ENCODE measurements at regions not wholly inside any gene's neighbourhood (a gene's known extent, or its start where the extent isn't known, plus 50 kb on each side); places are given as distances from the start of the nearest gene placed in this dataset.

DNA sequence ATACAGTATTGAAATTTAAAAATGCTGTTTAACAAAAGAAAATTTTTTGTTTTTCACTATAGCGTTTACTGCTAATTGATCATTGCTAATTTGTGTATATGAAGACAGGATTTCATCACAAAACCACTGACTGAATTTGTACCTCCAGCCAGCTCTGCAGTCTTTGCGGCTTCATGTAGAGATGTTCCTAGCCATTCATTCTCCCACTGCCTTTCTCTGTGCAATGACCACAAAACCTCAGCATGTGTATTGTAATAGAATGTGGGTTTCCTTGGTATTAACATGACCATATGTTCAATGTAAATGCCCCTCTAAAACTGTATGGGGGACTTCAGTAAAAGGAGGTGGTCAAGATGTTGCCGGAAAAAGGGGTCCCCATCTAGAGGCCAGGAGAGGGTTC lies 81.1 kb upstream of the STEAP1B start:
- no peak overlapping the region for H3K9ac ChIP-seq (ENCODE audit: low read depth in 1 of 2, low read length in 2 of 2)
- WGBS: 85% methylated on average over 3 of the region's 3 CpGs
- no peak for DNase-seq (ENCODE audit: low spot score)
- H3K27ac ChIP-seq (ENCODE audit: low read depth in 1 of 2, low read length in 2 of 2): no peak overlapping the region
- H3K4me3 ChIP-seq (ENCODE audit: low read depth in 1 of 3, low read length in 3 of 3): no peak overlapping the region
- H3K9me3 ChIP-seq (ENCODE audit: control insufficient read depth in 4 of 4, low read length in 3 of 4): no peaks in the 10 kb centered on the region
- H3K36me3 ChIP-seq (ENCODE audit: control insufficient read depth in 4 of 4, insufficient read depth in 3 of 4, low read depth in 1 of 4, low read length in 3 of 4): no peaks in the 10 kb centered on the region
- no peak for TF ChIP-seq NR2F2 (IDR thresholded peaks at IDR 0.05)
- TF ChIP-seq HNF4A (conservative IDR thresholded peaks at IDR 0.05): no peak
- no peak for TF ChIP-seq JUND (IDR thresholded peaks at IDR 0.05)
- TF ChIP-seq, protein P1, sequence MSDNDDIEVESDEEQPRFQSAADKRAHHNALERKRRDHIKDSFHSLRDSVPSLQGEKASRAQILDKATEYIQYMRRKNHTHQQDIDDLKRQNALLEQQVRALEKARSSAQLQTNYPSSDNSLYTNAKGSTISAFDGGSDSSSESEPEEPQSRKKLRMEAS (IDR thresholded peaks at IDR 0.05): no peak
- no peak for TF ChIP-seq RXRA (IDR thresholded peaks at IDR 0.05)
- no peak for TF ChIP-seq TAF1 (conservative IDR thresholded peaks at IDR 0.05)
- no peak for TF ChIP-seq HNF4G (IDR thresholded peaks at IDR 0.05)
- TF ChIP-seq RAD21 (IDR thresholded peaks at IDR 0.05): no peak
- TF ChIP-seq YY1 (IDR thresholded peaks at IDR 0.05): no peak
- no peak for TF ChIP-seq CTCF (IDR thresholded peaks at IDR 0.05; ENCODE audit: low read depth, low read length, missing input control)
- no peak for TF ChIP-seq EGR1 (IDR thresholded peaks at IDR 0.05; ENCODE audit: low read depth in 2 of 2)
- no peak for TF ChIP-seq GABPA (IDR thresholded peaks at IDR 0.05 in 1 of 2, conservative IDR thresholded peaks at IDR 0.05 in 1 of 2)
- TF ChIP-seq, protein P2, sequence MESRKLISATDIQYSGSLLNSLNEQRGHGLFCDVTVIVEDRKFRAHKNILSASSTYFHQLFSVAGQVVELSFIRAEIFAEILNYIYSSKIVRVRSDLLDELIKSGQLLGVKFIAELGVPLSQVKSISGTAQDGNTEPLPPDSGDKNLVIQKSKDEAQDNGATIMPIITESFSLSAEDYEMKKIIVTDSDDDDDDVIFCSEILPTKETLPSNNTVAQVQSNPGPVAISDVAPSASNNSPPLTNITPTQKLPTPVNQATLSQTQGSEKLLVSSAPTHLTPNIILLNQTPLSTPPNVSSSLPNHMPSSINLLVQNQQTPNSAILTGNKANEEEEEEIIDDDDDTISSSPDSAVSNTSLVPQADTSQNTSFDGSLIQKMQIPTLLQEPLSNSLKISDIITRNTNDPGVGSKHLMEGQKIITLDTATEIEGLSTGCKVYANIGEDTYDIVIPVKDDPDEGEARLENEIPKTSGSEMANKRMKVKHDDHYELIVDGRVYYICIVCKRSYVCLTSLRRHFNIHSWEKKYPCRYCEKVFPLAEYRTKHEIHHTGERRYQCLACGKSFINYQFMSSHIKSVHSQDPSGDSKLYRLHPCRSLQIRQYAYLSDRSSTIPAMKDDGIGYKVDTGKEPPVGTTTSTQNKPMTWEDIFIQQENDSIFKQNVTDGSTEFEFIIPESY (IDR thresholded peaks at IDR 0.05): no peak
- TF ChIP-seq SP1 (IDR thresholded peaks at IDR 0.05): no peak
- H3K4me1 ChIP-seq (ENCODE audit: control insufficient read depth in 4 of 4, insufficient read depth in 4 of 4, low read length in 3 of 4): peaks cover 0 to 17% (median 15%) of the 10 kb centered on the region in 4 donors
- no peaks in the 10 kb centered on the region for H3K27me3 ChIP-seq (ENCODE audit: control insufficient read depth in 4 of 4, insufficient read depth in 4 of 4, low read length in 3 of 4)

DNA sequence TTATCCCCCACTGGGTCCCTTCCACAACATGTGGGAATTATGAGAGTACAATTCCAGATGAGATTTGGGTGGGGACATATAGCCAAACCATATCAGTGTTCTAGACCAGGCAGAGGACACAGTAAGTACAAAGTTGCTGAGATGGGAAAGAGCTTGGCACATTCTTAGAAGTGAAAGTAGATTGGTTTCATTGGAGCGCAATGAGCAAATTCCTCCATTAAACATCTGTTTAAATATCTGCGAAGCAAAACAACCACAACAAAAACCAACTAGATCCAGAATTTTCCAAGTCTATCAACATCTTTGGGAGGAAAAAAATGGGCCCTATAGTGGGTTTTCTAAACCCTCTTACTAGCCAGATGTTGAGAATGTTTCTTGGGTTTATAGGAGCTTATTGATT lies 80.0 kb upstream of the STEAP1B start:
- WGBS: 87% methylated on average over 2 of the region's 2 CpGs
- H3K9ac ChIP-seq (ENCODE audit: low read depth in 1 of 2, low read length in 2 of 2): no peak overlapping the region
- no peak overlapping the region for H3K4me3 ChIP-seq (ENCODE audit: low read depth in 1 of 3, low read length in 3 of 3)
- no peak for DNase-seq (ENCODE audit: low spot score)
- peaks cover 0 to 17% (median 15%) of the 10 kb centered on the region in 4 donors for H3K4me1 ChIP-seq (ENCODE audit: control insufficient read depth in 4 of 4, insufficient read depth in 4 of 4, low read length in 3 of 4)
- no peaks in the 10 kb centered on the region for H3K36me3 ChIP-seq (ENCODE audit: control insufficient read depth in 4 of 4, insufficient read depth in 3 of 4, low read depth in 1 of 4, low read length in 3 of 4)
- H3K27ac ChIP-seq (ENCODE audit: low read depth in 1 of 2, low read length in 2 of 2): no peak overlapping the region
- TF ChIP-seq TAF1 (conservative IDR thresholded peaks at IDR 0.05): no peak
- TF ChIP-seq, protein P2 (IDR thresholded peaks at IDR 0.05): no peak
- TF ChIP-seq GABPA (IDR thresholded peaks at IDR 0.05 in 1 of 2, conservative IDR thresholded peaks at IDR 0.05 in 1 of 2): no peak
- TF ChIP-seq, protein P1 (IDR thresholded peaks at IDR 0.05): no peak
- TF ChIP-seq HNF4G (IDR thresholded peaks at IDR 0.05): no peak
- TF ChIP-seq EGR1 (IDR thresholded peaks at IDR 0.05; ENCODE audit: low read depth in 2 of 2): no peak
- TF ChIP-seq HNF4A (conservative IDR thresholded peaks at IDR 0.05): no peak
- no peak for TF ChIP-seq FOXA2 (IDR thresholded peaks at IDR 0.05)
- H3K27me3 ChIP-seq (ENCODE audit: control insufficient read depth in 4 of 4, insufficient read depth in 4 of 4, low read length in 3 of 4): no peaks in the 10 kb centered on the region
- no peaks in the 10 kb centered on the region for H3K9me3 ChIP-seq (ENCODE audit: control insufficient read depth in 4 of 4, low read length in 3 of 4)

Data from liver (tissue), 8 donors.